H1 (cell line): ENCODE measurements at regions not wholly inside any gene's neighbourhood (a gene's known extent, or its start where the extent isn't known, plus 50 kb on each side); places are given as distances from the start of the nearest gene placed in this dataset.

ENCODE experiments used
- CTCF ChIA-PET: fragments of 300-600 bp; sonication (Branson Sonifier 250); formaldehyde crosslinking; loops from one replicate; lab custom pipeline; 2021; ENCODE audit not compliant: partially characterized antibody; lab: Charles Lee
- POLR2A ChIA-PET: fragments of 300-600 bp; sonication (Branson Sonifier 250); formaldehyde crosslinking; loops from one replicate; lab custom pipeline; 2021; ENCODE audit warnings: inconsistent platforms; ENCODE audit not compliant: partially characterized antibody; lab: Charles Lee
- DNase-seq, 2 experiments: peaks; one replicate each; pipeline versions ENCODE4 v3.0.0 to v3.0.0-alpha.2; 2010 to 2022; ENCODE audit warnings: low spot score in 2 of 2, low read depth in 1 of 2, mixed read lengths in 1 of 2
- FAIRE-seq: peaks from 2 replicates; lab custom pipeline; 2011; peaks lifted over from hg19 to GRCh38; lab: Jason Lieb, UNC
- H2AFZ ChIP-seq: 2 replicates; pipeline ENCODE4 v1.8.1; 2012; ENCODE audit warnings: low read length, inconsistent platforms
- H2AK5ac ChIP-seq: 2 replicates; pipeline ENCODE4 v1.6.1; 2013; ENCODE audit warnings: low read depth, low read length
- H2BK120ac ChIP-seq: replicated peaks from 2 replicates; pipeline ENCODE3; 2013; ENCODE audit warnings: low read depth, low read length, inconsistent platforms
- H2BK12ac ChIP-seq: 2 replicates; pipeline ENCODE4 v1.6.1; 2013; ENCODE audit warnings: low read depth, low read length
- H2BK15ac ChIP-seq: 2 replicates; pipeline ENCODE4 v1.6.1; 2013; ENCODE audit warnings: low read length
- H2BK20ac ChIP-seq: 2 replicates; pipeline ENCODE4 v1.6.1; 2013; ENCODE audit warnings: low read length
- H2BK5ac ChIP-seq: 2 replicates; pipeline ENCODE4 v1.6.1; 2013; ENCODE audit warnings: low read depth, low read length
- H3K14ac ChIP-seq: 2 replicates; pipeline ENCODE4 v1.6.1; 2013; ENCODE audit warnings: inconsistent platforms; ENCODE audit not compliant: insufficient read length
- H3K18ac ChIP-seq: 2 replicates; pipeline ENCODE4 v1.6.1; 2013; ENCODE audit warnings: low read length; ENCODE audit errors: extremely low read depth
- H3K23ac ChIP-seq: 2 replicates; pipeline ENCODE4 v1.6.1; 2013; ENCODE audit warnings: inconsistent platforms; ENCODE audit not compliant: insufficient read length
- H3K23me2 ChIP-seq: 2 replicates; pipeline ENCODE4 v1.6.1; 2013; ENCODE audit warnings: low read depth, low read length
- H3K27ac ChIP-seq: 2 replicates; pipeline ENCODE4 v1.6.1; 2011; ENCODE audit warnings: low read depth, low read length, inconsistent platforms
- H3K27me3 ChIP-seq, 4 experiments: replicated peaks in 1 of 4; 1 replicate in 1 of 4; 2 replicates in 3 of 4; pipeline versions ENCODE4 v1.6.1 to v1.8.1; 2011 to 2013; ENCODE audit warnings: low read length in 3 of 4, mild to moderate bottlenecking in 3 of 4, inconsistent platforms in 2 of 4, mixed read lengths in 2 of 4, moderate library complexity in 1 of 4; ENCODE audit not compliant: control insufficient read depth in 3 of 4, insufficient read depth in 3 of 4; ENCODE audit errors: extremely low read depth in 1 of 4
- H3K36me3 ChIP-seq, 4 experiments: 2 replicates each; pipeline versions ENCODE4 v1.6.1 to v1.8.1; 2011 to 2013; ENCODE audit warnings: mild to moderate bottlenecking in 4 of 4, low read length in 3 of 4, moderate library complexity in 2 of 4, control low read depth in 1 of 4, inconsistent platforms in 1 of 4; ENCODE audit not compliant: insufficient read depth in 4 of 4, control insufficient read depth in 2 of 4
- H3K4ac ChIP-seq: replicated peaks from 2 replicates; pipeline ENCODE3; 2013; ENCODE audit warnings: low read length, low read depth, mixed read lengths, inconsistent platforms; ENCODE audit not compliant: insufficient read length
- H3K4me1 ChIP-seq, 4 experiments: replicated peaks in 1 of 4; 1 replicate in 1 of 4; 2 replicates in 3 of 4; pipeline versions ENCODE4 v1.6.1 to v1.8.1; 2011 to 2013; ENCODE audit warnings: low read length in 3 of 4, inconsistent platforms in 2 of 4, mixed read lengths in 1 of 4; ENCODE audit not compliant: insufficient read depth in 4 of 4, control insufficient read depth in 3 of 4
- H3K4me2 ChIP-seq, 2 experiments: 2 replicates each; pipeline versions ENCODE4 v1.6.1 to v1.8.1; 2011 to 2013; ENCODE audit warnings: low read depth in 2 of 2, low read length in 2 of 2, control low read depth in 1 of 2, inconsistent platforms in 1 of 2, mild to moderate bottlenecking in 1 of 2; ENCODE audit not compliant: insufficient read depth in 1 of 2
- H3K4me3 ChIP-seq, 4 experiments: fragments of 200-600, 300-600 bp in 1 of 4; sonication (generic), shearing (Covaris generic), sonication (Bioruptor Twin) in 1 of 4; 2 replicates each; pipeline versions ENCODE4 v1.5.1 to v1.8.1; 2011 to 2016; ENCODE audit warnings: low read length in 4 of 4, low read depth in 3 of 4, control low read depth in 2 of 4, inconsistent platforms in 2 of 4, mild to moderate bottlenecking in 2 of 4, mixed read lengths in 1 of 4, moderate library complexity in 1 of 4; ENCODE audit not compliant: insufficient read depth in 2 of 4; ENCODE audit errors: extremely low read depth in 1 of 4
- H3K56ac ChIP-seq: replicated peaks from 2 replicates; pipeline ENCODE3; 2013; ENCODE audit warnings: low read depth, mild to moderate bottlenecking, mixed read lengths, low read length, inconsistent platforms; ENCODE audit not compliant: insufficient read length
- H3K79me1 ChIP-seq: 2 replicates; pipeline ENCODE4 v1.6.1; 2013; ENCODE audit warnings: low read depth, low read length, control low read depth
- H3K79me2 ChIP-seq, 2 experiments: 2 replicates each; pipeline versions ENCODE4 v1.6.1 to v1.8.1; 2012 to 2013; ENCODE audit warnings: low read length in 2 of 2, mild to moderate bottlenecking in 2 of 2, inconsistent platforms in 1 of 2; ENCODE audit not compliant: insufficient read depth in 2 of 2, control insufficient read depth in 1 of 2
- H3K9ac ChIP-seq, 4 experiments: replicated peaks in 1 of 4; 1 replicate in 1 of 4; 2 replicates in 3 of 4; pipeline versions ENCODE4 v1.6.1 to v1.8.1; 2011 to 2013; ENCODE audit warnings: low read depth in 3 of 4, low read length in 3 of 4, control low read depth in 2 of 4, mild to moderate bottlenecking in 2 of 4, moderate library complexity in 2 of 4, inconsistent platforms in 1 of 4; ENCODE audit errors: extremely low read depth in 1 of 4
- H3K9me3 ChIP-seq, 2 experiments: 2 replicates each; pipeline versions ENCODE4 v1.6.1 to v1.8.1; 2012 to 2013; ENCODE audit warnings: mild to moderate bottlenecking in 2 of 2, moderate library complexity in 2 of 2, control low read depth in 1 of 2, inconsistent platforms in 1 of 2, low read depth in 1 of 2, low read length in 1 of 2, mixed read lengths in 1 of 2; ENCODE audit not compliant: insufficient read depth in 2 of 2
- H4K20me1 ChIP-seq, 2 experiments: replicated peaks in 1 of 2; 2 replicates each; pipeline versions ENCODE3 to v1.8.1; 2011 to 2013; ENCODE audit warnings: inconsistent platforms in 2 of 2, low read length in 2 of 2, mild to moderate bottlenecking in 1 of 2; ENCODE audit not compliant: insufficient read depth in 2 of 2, control insufficient read depth in 1 of 2
- H4K5ac ChIP-seq: 2 replicates; pipeline ENCODE4 v1.6.1; 2013; ENCODE audit warnings: low read length, low read depth, mixed read lengths, inconsistent platforms; ENCODE audit not compliant: insufficient read length
- H4K8ac ChIP-seq: 2 replicates; pipeline ENCODE4 v1.8.0; 2013; ENCODE audit warnings: mild to moderate bottlenecking, moderate library complexity, low read length, inconsistent platforms; ENCODE audit not compliant: insufficient read depth; ENCODE audit errors: extremely low read depth
- H4K91ac ChIP-seq: replicated peaks from 2 replicates; pipeline ENCODE3; 2013; ENCODE audit warnings: low read length, mixed read lengths, inconsistent platforms; ENCODE audit not compliant: insufficient read length
- CREB1 ChIP-seq: IDR thresholded peaks from 2 replicates; pipeline ENCODE4 v1.6.1; 2012; ENCODE audit warnings: inconsistent platforms
- RAD21 ChIP-seq, 2 experiments: IDR thresholded peaks in 1 of 2; conservative IDR thresholded peaks in 1 of 2; 2 replicates each; pipeline ENCODE4 v1.6.1; 2011; ENCODE audit warnings: low read depth in 2 of 2, low read length in 2 of 2, improper control_type of control experiment in 1 of 2, inconsistent platforms in 1 of 2, mild to moderate bottlenecking in 1 of 2, moderate library complexity in 1 of 2
- RFX5 ChIP-seq: IDR thresholded peaks from 2 replicates; pipeline ENCODE4 v1.6.1; 2011; ENCODE audit warnings: low read depth, low read length, improper control_type of control experiment, borderline replicate concordance
- SP2 ChIP-seq: IDR thresholded peaks from 2 replicates; pipeline ENCODE4 v1.6.1; 2012; ENCODE audit warnings: mild to moderate bottlenecking, low read length, inconsistent platforms
- TBP ChIP-seq: IDR thresholded peaks from 2 replicates; pipeline ENCODE4 v1.6.1; 2011; ENCODE audit warnings: low read depth, low read length, improper control_type of control experiment
- WGBS, 2 experiments: shearing (Covaris generic) in 1 of 2; methylation state at CpG; one replicate each; pipeline versions ENCODE4 v1.1.6 to v1.1.7; 2013 to 2015; ENCODE audit warnings: low lambda C conversion rate in 2 of 2, mixed read lengths in 2 of 2, inconsistent platforms in 1 of 2, low coverage in 1 of 2, missing lambda C conversion rate in 1 of 2; ENCODE audit not compliant: insufficient replicate concordance in 2 of 2, insufficient coverage in 1 of 2, insufficient read length in 1 of 2; ENCODE audit errors: extremely low coverage in 1 of 2, missing lambda C conversion rate in 1 of 2; 5-methylcytosine and 5-hydroxymethylcytosine counted together
- TF ChIP-seq, protein P1 (sequence below): IDR thresholded peaks from 2 replicates; pipeline ENCODE4 v1.6.1; 2012; ENCODE audit warnings: inconsistent platforms

GRCh38 chr13:111535523-111535811, 215.0 kb downstream of the TEX29 start:
- Histone ChIP-seq H3K9me3 (no peaks in the 10 kb centered on the region), H3K27ac (no peak overlapping the region), H3K79me2 (no peaks in the 10 kb centered on the region), H2BK20ac (0 out of 2 replicates have a peak overlapping the region, but pooled peaks have one; percentile 15), H4K91ac (no peak overlapping the region), H3K9ac (no peak overlapping the region), H4K8ac (no peak overlapping the region), H3K14ac (no peak overlapping the region), H3K23me2 (0 out of 2 replicates have a peak, but pooled peaks cover 1% of the 10 kb centered on the region), H3K36me3 (no peaks in the 10 kb centered on the region), H4K20me1 (no peaks in the 10 kb centered on the region), H2BK5ac (no peak overlapping the region), H3K4me3 (peak overlapping the region in 2 of 4 experiments; percentile 38 to 57; a peak in 2 of 8 replicates), H3K4ac (peak overlapping the region; percentile 22), H3K18ac (0 out of 2 replicates have a peak overlapping the region, but pooled peaks have one; percentile 25), H3K27me3 (peaks cover 0 to 37% (median 36%) of the 10 kb centered on the region in 4 experiments; a peak in 5 of 7 replicates), H3K4me1 (peaks cover 9 to 43% (median 27%) of the 10 kb centered on the region in 4 experiments), H3K79me1 (no peaks in the 10 kb centered on the region), H2BK120ac (no peak overlapping the region), H2AFZ (0 out of 2 replicates have a peak overlapping the region, but pooled peaks have one; percentile 48), H2BK15ac (no peak overlapping the region), H4K5ac (no peak overlapping the region), H3K4me2 (peak overlapping the region; percentile 72 to 94), H3K23ac (no peak overlapping the region), H2BK12ac (no peak overlapping the region), H3K56ac (no peak overlapping the region), H2AK5ac (no peak overlapping the region)
- 51% methylated on average over 5 of the region's 5 CpGs; no CpG with 5 or more reads in 1 of the 2 experiments for whole genome bisulfite sequencing, 2 experiments
- ChIA-PET POLR2A (no interaction called here), CTCF (interaction anchor here (0.6 kb wide), 2 partner anchors 94 to 635 kb away, joined by 3 read pairs; no protein-coding TSS in a partner anchor)
- FAIRE-seq (no peak), DNase-seq (no peak)
- TF ChIP-seq CREB1 (no peak), RFX5 (no peak), SP2 (no peak), TBP (no peak), RAD21 (IDR thresholded peaks at IDR 0.05 in 1 of 2, conservative IDR thresholded peaks at IDR 0.05 in 1 of 2; ENCODE audit: low read depth in 2 of 2, low read length in 2 of 2) (no peak)
- TF ChIP-seq, protein P1, sequence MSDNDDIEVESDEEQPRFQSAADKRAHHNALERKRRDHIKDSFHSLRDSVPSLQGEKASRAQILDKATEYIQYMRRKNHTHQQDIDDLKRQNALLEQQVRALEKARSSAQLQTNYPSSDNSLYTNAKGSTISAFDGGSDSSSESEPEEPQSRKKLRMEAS, result no peak
